LNCaP clone FGC (cell line): ENCODE measurements at regions not wholly inside any gene's neighbourhood (a gene's known extent, or its start where the extent isn't known, plus 50 kb on each side); places are given as distances from the start of the nearest gene placed in this dataset.
"Not testable (repeated sequence)": the region's sequence is repeated elsewhere in the genome, so short reads cannot be mapped to it uniquely, and the experiment has no call there.

ENCODE experiments used
- DNase-seq: peaks from one replicate; pipeline ENCODE4 v3.0.0-alpha.2; 2011; ENCODE audit warnings: low read depth
- H3K4me3 ChIP-seq: 2 replicates; pipeline ENCODE4 v1.5.1; 2011; ENCODE audit warnings: mild to moderate bottlenecking, low read depth, low read length, control low read depth
- CTCF ChIP-seq: IDR thresholded peaks from 2 replicates; pipeline ENCODE4 v1.5.1; 2012; ENCODE audit warnings: mild to moderate bottlenecking; ENCODE audit not compliant: control insufficient read depth, insufficient read depth; ENCODE audit errors: extremely low read depth

- no peak for DNase-seq
- H3K4me3 ChIP-seq = no peak overlapping the region
- TF ChIP-seq CTCF = no peak
These were observed 434.8 kb upstream of the TMEM132C start for GRCh38 chr12:127832172-127832571.

- not testable (repeated sequence) for H3K4me3 ChIP-seq
These were observed 430.2 kb upstream of the TMEM132C start for GRCh38 chr12:127836802-127837201.

GRCh38 chr12:127857661-127858060 lies 409.3 kb upstream of the TMEM132C start:
- H3K4me3 ChIP-seq = no peak overlapping the region
- no peak for DNase-seq
- no peak for TF ChIP-seq CTCF

More at GRCh38 chr12:127836802-127837201, 430.2 kb upstream of the TMEM132C start:
- not testable (repeated sequence) for DNase-seq

- no peak overlapping the region for H3K4me3 ChIP-seq
- no peak for DNase-seq
- TF ChIP-seq CTCF = no peak
These were observed 406.4 kb upstream of the TMEM132C start for GRCh38 chr12:127860536-127860935.

GRCh38 chr12:127861406-127861805 lies 405.6 kb upstream of the TMEM132C start:
- TF ChIP-seq CTCF = no peak

GRCh38 chr12:127873306-127873705 lies 393.7 kb upstream of the TMEM132C start:
- H3K4me3 ChIP-seq = no peak overlapping the region
- TF ChIP-seq CTCF = no peak
- DNase-seq = no peak

More at GRCh38 chr12:127861406-127861805, 405.6 kb upstream of the TMEM132C start:
- DNase-seq = no peak
- H3K4me3 ChIP-seq = no peak overlapping the region

- DNase-seq = no peak
- no peak overlapping the region for H3K4me3 ChIP-seq
- TF ChIP-seq CTCF = no peak
These were observed 385.4 kb upstream of the TMEM132C start for GRCh38 chr12:127881371-127882140.
